ENCODE measurements at regions not wholly inside any gene's neighbourhood (a gene's known extent, or its start where the extent isn't known, plus 50 kb on each side); places are given as distances from the start of the nearest gene placed in this dataset.

GRCh38 chr2:128499367-128500137, 180.9 kb upstream of the HS6ST1 start:
- DNase-seq = no peak
- no peak overlapping the region for H3K27ac ChIP-seq (ENCODE audit: low read depth in 2 of 2, low read length in 1 of 2)

GRCh38 chr2:128500138-128500800, 181.6 kb upstream of the HS6ST1 start:
- POLR2A ChIA-PET = no interaction called here
- TF ChIP-seq USF2 (IDR thresholded peaks at IDR 0.05; ENCODE audit: borderline replicate concordance, low read depth, low read length) (no peak), NRF1 (IDR thresholded peaks at IDR 0.05; ENCODE audit: low read depth, low read length) (no peak), USF1 (IDR thresholded peaks at IDR 0.05; ENCODE audit: borderline replicate concordance, low read depth) (no peak), IRF3 (IDR thresholded peaks at IDR 0.05; ENCODE audit: low read depth, low read length) (no peak), MEF2A (IDR thresholded peaks at IDR 0.05; ENCODE audit: borderline replicate concordance, low read depth) (no peak)

More at GRCh38 chr2:128499367-128500137, 180.9 kb upstream of the HS6ST1 start:
- no peaks in the 10 kb centered on the region for H3K9me3 ChIP-seq
- H3F3A ChIP-seq (replicated peaks; ENCODE audit: insufficient read depth) = no peaks in the 10 kb centered on the region
- H3K36me3 ChIP-seq (replicated peaks in 1 of 2; ENCODE audit: control insufficient read depth in 1 of 2, insufficient read depth in 2 of 2, low read length in 1 of 2) = no peaks in the 10 kb centered on the region
- ChIA-PET CTCF (no interaction called here), POLR2A (no interaction called here)
- H4K20me1 ChIP-seq (ENCODE audit: insufficient read depth) = no peaks in the 10 kb centered on the region
- H3K79me2 ChIP-seq (ENCODE audit: insufficient read depth) = no peaks in the 10 kb centered on the region
- no peaks in the 10 kb centered on the region for H3K27me3 ChIP-seq (ENCODE audit: insufficient read depth)
- H3K4me1 ChIP-seq (ENCODE audit: control insufficient read depth in 1 of 2, insufficient read depth in 2 of 2, low read depth in 1 of 2, low read length in 1 of 2) = peaks cover 0 to 17% of the 10 kb centered on the region in 2 experiments; a peak in 1 of 4 replicates
- no peaks in the 10 kb centered on the region for H3K9me2 ChIP-seq
- H3K9ac ChIP-seq = no peak overlapping the region
- no peak overlapping the region for H3K4me3 ChIP-seq (ENCODE audit: low read depth in 2 of 2, low read length in 1 of 2)
- H2AFZ ChIP-seq (ENCODE audit: low read depth) = no peak overlapping the region
- no peak overlapping the region for H3K4me2 ChIP-seq
- WGBS (ENCODE audit: low lambda C conversion rate) = 44% methylated on average over 11 of the region's 17 CpGs
- TF ChIP-seq REST (IDR thresholded peaks at IDR 0.05; ENCODE audit: low read depth, low read length) (no peak), RCOR1 (IDR thresholded peaks at IDR 0.05; ENCODE audit: low read length) (no peak), RAD21 (IDR thresholded peaks at IDR 0.05; ENCODE audit: low read length) (no peak), JUND (IDR thresholded peaks at IDR 0.05) (no peak), ELF1 (IDR thresholded peaks at IDR 0.05) (no peak), GABPA (IDR thresholded peaks at IDR 0.05; ENCODE audit: low read depth) (no peak), EP300 (IDR thresholded peaks at IDR 0.05; ENCODE audit: borderline replicate concordance in 1 of 2, low read depth in 1 of 2, low read length in 1 of 2) (no peak), POLR2AphosphoS5 (IDR thresholded peaks at IDR 0.05; ENCODE audit: low read depth, low read length) (no peak), MXI1 (IDR thresholded peaks at IDR 0.05; ENCODE audit: low read depth, low read length) (no peak), FOSL2 (IDR thresholded peaks at IDR 0.05; ENCODE audit: borderline replicate concordance, low read depth) (no peak), FOXJ3 (CRISPR knock-in tag; IDR thresholded peaks at IDR 0.05) (no peak), NFIC (IDR thresholded peaks at IDR 0.05; ENCODE audit: borderline replicate concordance) (no peak), RFX5 (IDR thresholded peaks at IDR 0.05; ENCODE audit: low read length) (no peak), TEAD4 (IDR thresholded peaks at IDR 0.05; ENCODE audit: borderline replicate concordance, insufficient read depth) (no peak), RXRA (IDR thresholded peaks at IDR 0.05; ENCODE audit: borderline replicate concordance, low read depth) (no peak)

More at GRCh38 chr2:128500138-128500800, 181.6 kb upstream of the HS6ST1 start:
- no peak for DNase-seq
- peaks cover 0 to 10% of the 10 kb centered on the region in 2 experiments; a peak in 1 of 4 replicates for H3K4me1 ChIP-seq (ENCODE audit: control insufficient read depth in 1 of 2, insufficient read depth in 2 of 2, low read depth in 1 of 2, low read length in 1 of 2)
- no peak overlapping the region for H3K4me2 ChIP-seq
- no peaks in the 10 kb centered on the region for H3K9me3 ChIP-seq
- 52% methylated on average over 10 of the region's 10 CpGs for WGBS (ENCODE audit: low lambda C conversion rate)
- H3K79me2 ChIP-seq (ENCODE audit: insufficient read depth) = no peaks in the 10 kb centered on the region
- no peak overlapping the region for H3K9ac ChIP-seq
- H3K9me2 ChIP-seq = no peaks in the 10 kb centered on the region
- no peaks in the 10 kb centered on the region for H4K20me1 ChIP-seq (ENCODE audit: insufficient read depth)
- no peaks in the 10 kb centered on the region for H3K27me3 ChIP-seq (ENCODE audit: insufficient read depth)
- CTCF ChIA-PET = no interaction called here
- H3K36me3 ChIP-seq (replicated peaks in 1 of 2; ENCODE audit: control insufficient read depth in 1 of 2, insufficient read depth in 2 of 2, low read length in 1 of 2) = no peaks in the 10 kb centered on the region
- no peak overlapping the region for H3K4me3 ChIP-seq (ENCODE audit: low read depth in 2 of 2, low read length in 1 of 2)
- no peaks in the 10 kb centered on the region for H3F3A ChIP-seq (replicated peaks; ENCODE audit: insufficient read depth)
- no peak overlapping the region for H2AFZ ChIP-seq (ENCODE audit: low read depth)
- no peak overlapping the region for H3K27ac ChIP-seq (ENCODE audit: low read depth in 2 of 2, low read length in 1 of 2)

All from SK-N-SH (cell line).